LNCaP clone FGC (cell line): ENCODE measurements at regions not wholly inside any gene's neighbourhood (a gene's known extent, or its start where the extent isn't known, plus 50 kb on each side); places are given as distances from the start of the nearest gene placed in this dataset.

Experiments
- DNase-seq: peaks from one replicate; pipeline ENCODE4 v3.0.0-alpha.2; 2011; ENCODE audit warnings: low read depth
- H3K4me3 ChIP-seq: 2 replicates; pipeline ENCODE4 v1.5.1; 2011; ENCODE audit warnings: mild to moderate bottlenecking, low read depth, low read length, control low read depth
- TF ChIP-seq, protein P1 (sequence below): IDR thresholded peaks from 2 replicates; pipeline ENCODE4 v1.5.1; 2012; ENCODE audit warnings: mild to moderate bottlenecking; ENCODE audit not compliant: control insufficient read depth, insufficient read depth; ENCODE audit errors: extremely low read depth

- no peak for DNase-seq
- TF ChIP-seq, protein P1, sequence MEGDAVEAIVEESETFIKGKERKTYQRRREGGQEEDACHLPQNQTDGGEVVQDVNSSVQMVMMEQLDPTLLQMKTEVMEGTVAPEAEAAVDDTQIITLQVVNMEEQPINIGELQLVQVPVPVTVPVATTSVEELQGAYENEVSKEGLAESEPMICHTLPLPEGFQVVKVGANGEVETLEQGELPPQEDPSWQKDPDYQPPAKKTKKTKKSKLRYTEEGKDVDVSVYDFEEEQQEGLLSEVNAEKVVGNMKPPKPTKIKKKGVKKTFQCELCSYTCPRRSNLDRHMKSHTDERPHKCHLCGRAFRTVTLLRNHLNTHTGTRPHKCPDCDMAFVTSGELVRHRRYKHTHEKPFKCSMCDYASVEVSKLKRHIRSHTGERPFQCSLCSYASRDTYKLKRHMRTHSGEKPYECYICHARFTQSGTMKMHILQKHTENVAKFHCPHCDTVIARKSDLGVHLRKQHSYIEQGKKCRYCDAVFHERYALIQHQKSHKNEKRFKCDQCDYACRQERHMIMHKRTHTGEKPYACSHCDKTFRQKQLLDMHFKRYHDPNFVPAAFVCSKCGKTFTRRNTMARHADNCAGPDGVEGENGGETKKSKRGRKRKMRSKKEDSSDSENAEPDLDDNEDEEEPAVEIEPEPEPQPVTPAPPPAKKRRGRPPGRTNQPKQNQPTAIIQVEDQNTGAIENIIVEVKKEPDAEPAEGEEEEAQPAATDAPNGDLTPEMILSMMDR, result no peak
- no peak overlapping the region for H3K4me3 ChIP-seq
Measured at GRCh38 chr17:36816214-36816906, 120.9 kb upstream of the LHX1 start.

DNA sequence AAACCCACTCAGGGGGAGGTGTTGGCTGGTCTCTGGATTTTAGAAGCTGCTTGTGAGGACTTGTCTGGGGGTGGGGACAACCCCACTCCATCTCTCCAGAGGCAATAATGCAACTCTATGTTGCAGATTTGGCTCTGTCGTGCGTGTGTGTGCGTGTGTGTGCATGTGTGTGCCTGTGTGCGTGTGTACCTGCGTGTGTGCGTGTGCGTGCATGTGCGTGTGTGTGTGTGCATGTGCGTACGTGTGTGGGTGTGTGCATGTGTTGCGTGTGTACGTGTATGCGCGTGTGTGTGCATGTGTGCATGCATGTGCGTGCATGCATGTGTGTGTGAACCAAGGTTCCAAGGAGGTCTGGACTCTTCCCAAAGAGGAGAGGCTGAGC, 120.4 kb upstream of the LHX1 start:
- TF ChIP-seq, protein P1, result no peak
- no peak for DNase-seq

DNA sequence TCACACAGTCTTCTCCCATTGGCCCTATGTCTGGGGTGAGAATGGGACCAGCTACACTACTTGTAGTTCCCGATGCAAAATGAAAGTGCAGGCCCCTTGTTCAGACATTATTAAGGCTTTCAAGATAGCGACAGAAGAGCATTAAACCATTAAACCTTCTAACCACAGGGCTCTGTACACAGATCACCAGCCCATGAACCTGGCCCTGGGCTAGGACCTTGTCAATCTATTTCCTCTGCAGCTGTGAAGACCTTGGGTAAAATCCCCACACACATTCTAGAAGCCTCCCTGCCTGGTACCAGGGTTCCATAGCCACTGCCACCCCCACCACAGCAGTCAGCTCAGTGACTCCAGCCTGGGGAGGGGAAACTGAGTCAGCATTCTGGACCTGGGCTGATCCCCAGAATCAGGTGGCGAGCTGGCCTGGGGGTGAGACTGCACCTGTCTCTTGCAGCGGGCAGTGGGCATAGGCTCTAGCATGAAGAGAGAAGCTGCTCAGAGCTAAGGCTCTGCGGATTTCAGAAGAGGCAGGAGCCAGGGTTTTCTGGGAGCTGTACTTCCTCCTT, 119.7 kb upstream of the LHX1 start:
- TF ChIP-seq, protein P1, result no peak
- no peak overlapping the region for H3K4me3 ChIP-seq
- DNase-seq, result no peak

More for the DNA sequence above, 120.4 kb upstream of the LHX1 start:
- H3K4me3 ChIP-seq, result no peak overlapping the region

DNA sequence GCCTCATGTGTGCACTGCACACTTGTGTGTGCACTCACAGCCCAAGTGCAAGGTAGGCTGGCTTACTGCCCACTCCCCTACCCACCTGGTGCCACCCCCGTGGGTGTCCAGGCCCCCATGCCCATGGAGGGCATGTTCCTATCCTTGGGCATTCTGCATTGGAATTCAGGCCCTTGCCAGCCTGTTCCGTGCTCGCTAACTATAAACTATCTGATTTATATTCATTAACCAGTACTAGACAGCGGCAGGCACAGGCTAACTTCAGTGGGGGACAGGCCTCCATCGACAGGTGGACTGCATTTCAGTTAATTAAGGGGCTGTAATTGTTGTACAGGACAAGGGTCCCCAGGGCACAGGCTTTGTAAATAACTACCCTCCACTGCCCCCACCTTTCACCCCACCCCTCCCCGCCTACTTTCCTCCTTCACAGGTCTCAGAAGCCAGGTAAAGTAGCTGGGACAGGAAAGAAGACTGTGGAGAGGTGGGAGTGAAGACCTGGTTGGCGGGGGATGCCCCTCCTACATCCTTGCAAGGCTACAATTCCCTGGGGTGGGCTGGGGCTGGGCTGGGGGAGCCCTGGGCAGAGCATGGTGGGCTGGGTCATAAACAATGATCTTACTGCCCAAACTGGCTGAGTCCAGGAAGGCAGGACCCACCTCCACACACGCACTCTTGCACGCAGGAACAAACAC, 119.0 kb upstream of the LHX1 start:
- H3K4me3 ChIP-seq, result no peak overlapping the region
- no peak for DNase-seq
- TF ChIP-seq, protein P1, result no peak

DNA sequence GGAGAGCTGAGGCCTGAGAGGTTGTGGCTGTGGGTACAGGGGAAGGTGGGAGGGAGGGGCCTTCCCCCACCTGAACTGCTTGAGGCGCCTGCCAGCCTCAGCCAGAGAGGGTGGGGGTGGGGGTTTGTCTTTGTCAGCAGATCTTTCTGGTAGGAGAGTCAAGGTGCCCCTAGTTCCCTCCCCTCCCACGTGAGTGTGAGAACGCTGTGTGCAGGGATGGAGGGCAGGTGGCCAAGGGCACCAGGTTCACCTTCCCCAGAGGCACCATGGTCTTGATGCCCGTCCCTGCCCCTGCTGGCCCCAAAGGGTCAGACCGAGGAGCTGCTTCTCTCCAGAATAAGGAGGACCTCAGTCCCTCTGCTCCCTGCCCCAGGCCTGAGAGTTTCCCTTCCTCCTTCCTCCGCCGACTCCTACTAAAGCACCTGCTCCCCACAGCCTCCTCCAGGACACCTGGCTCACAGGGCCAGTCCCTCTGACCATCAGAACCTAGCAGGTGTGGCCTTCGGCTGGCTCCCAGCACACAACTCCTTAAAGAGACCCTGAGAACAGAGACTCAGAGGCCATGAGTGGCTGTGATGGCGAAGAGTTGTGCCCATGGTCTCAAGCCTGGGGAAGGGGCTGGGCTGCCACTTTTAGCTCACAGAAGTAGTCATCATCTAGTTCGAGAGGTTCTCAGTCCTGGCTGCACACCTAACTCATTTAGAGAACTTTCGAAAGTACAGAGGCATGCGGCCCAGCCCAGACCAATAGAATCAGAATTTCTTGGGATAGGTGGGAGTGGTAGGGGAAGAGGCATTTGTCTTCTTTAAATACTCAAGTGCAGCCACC, 113.2 kb upstream of the LHX1 start:
- TF ChIP-seq, protein P1, result no peak
- H3K4me3 ChIP-seq, result no peak overlapping the region
- no peak for DNase-seq

DNA sequence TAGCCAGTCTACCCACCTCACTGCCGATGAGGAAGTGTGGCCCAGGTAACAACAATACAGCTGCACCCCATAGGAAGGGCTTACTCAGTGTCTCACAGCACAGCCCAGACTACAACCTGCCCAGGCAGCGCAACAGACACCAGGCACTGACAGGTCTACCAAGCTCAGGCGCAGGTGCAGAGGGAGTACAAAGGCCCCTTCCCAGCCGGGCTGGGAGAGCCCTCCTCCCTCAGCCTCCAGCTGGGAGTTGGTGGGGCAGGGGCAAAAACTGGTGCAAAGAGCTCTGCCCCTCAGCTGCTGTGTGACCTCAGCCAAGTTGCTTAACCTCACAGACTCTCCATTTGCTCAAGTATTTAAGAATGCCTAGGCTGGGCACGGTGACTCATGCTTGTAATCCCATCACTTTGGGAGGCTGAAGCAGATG, 112.6 kb upstream of the LHX1 start:
- DNase-seq, result no peak
- no peak overlapping the region for H3K4me3 ChIP-seq
- TF ChIP-seq, protein P1, result no peak
